OCI-LY3 (cell line): ENCODE measurements at regions not wholly inside any gene's neighbourhood (a gene's known extent, or its start where the extent isn't known, plus 50 kb on each side); places are given as distances from the start of the nearest gene placed in this dataset.

Experiments used
- H2AFZ ChIP-seq: fragments of 200-600, 300-600 bp; shearing (Covaris generic); 2 replicates; pipeline ENCODE4 v1.6.0; 2014; ENCODE audit warnings: antibody characterized with exemption, low read depth, low read length
- H3K27ac ChIP-seq: fragments of 200-600, 300-600 bp; sonication (generic); 2 replicates; pipeline ENCODE4 v1.5.1; 2014; ENCODE audit warnings: mild to moderate bottlenecking, low read length, moderate library complexity, mixed read lengths
- H3K27me3 ChIP-seq: fragments of 200-600, 300-600 bp; sonication (generic); 2 replicates; pipeline ENCODE4 v1.6.1; 2014; ENCODE audit warnings: low read depth, low read length, mixed read lengths
- H3K36me3 ChIP-seq: fragments of 200-600, 300-600 bp; sonication (generic); replicated peaks from 2 replicates; pipeline ENCODE3; 2014; ENCODE audit warnings: low read depth, low read length, mixed read lengths
- H3K4me1 ChIP-seq: fragments of 300-600, 200-600 bp; sonication (generic); 2 replicates; pipeline ENCODE4 v1.6.1; 2014; ENCODE audit warnings: low read length, mixed read lengths
- H3K4me2 ChIP-seq: fragments of 200-600, 300-600 bp; sonication (generic); 2 replicates; pipeline ENCODE4 v1.6.1; 2014; ENCODE audit warnings: low read length, mixed read lengths
- H3K4me3 ChIP-seq: fragments of 300-600, 200-600 bp; sonication (generic); 2 replicates; pipeline ENCODE4 v1.5.1; 2014; ENCODE audit warnings: antibody characterized with exemption, mild to moderate bottlenecking, low read length, moderate library complexity
- H3K79me2 ChIP-seq: fragments of 300-600, 200-600 bp; shearing (Covaris generic); 2 replicates; pipeline ENCODE4 v1.6.1; 2014; ENCODE audit warnings: mild to moderate bottlenecking, low read length, mixed read lengths
- H3K9ac ChIP-seq: fragments of 300-600, 200-600 bp; shearing (Covaris generic); 2 replicates; pipeline ENCODE4 v1.6.0; 2014; ENCODE audit warnings: mild to moderate bottlenecking, low read length, moderate library complexity
- H3K9me3 ChIP-seq: fragments of 200-600, 300-600 bp; shearing (Covaris generic); 2 replicates; pipeline ENCODE4 v1.6.1; 2014; ENCODE audit warnings: low read length, mixed read lengths; ENCODE audit not compliant: insufficient read depth
- H4K20me1 ChIP-seq: fragments of 200-600, 300-600 bp; sonication (generic); 2 replicates; pipeline ENCODE4 v1.6.1; 2016; ENCODE audit warnings: low read length, mixed read lengths; ENCODE audit not compliant: insufficient read depth
- EZH2phosphoT487 ChIP-seq: fragments of 200-600 bp; shearing (Covaris generic); IDR thresholded peaks from 2 replicates; pipeline ENCODE4 v1.6.1; 2018; ENCODE audit warnings: antibody characterized with exemption, mixed run types, low read depth
- TF ChIP-seq, protein P1 (sequence below): fragments of 200-600, 300-600 bp; sonication (generic); IDR thresholded peaks from 2 replicates; pipeline ENCODE4 v1.5.1; 2014; ENCODE audit warnings: antibody characterized with exemption, low read length, low read depth

DNA sequence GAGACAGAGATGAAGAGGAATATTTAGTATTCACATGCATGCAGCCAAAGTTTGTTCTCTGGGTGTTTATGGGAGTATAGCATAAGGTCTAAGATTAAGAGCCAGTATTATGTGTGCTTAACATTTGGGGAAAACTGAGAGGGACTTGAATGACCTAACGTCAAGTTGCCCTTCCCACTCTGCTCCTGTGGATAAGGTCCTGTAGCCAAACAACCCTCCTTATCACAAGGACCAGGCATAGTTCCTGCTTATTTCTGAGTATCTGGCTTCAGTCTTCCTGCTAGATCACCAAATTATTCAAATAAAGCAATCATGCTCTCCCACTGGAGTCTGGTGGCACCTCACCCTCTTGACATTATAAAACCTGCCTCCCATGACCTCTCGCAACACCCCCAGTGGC lies 137.9 kb upstream of the SEMA3E start:
- no peaks in the 10 kb centered on the region for H3K27me3 ChIP-seq
- TF ChIP-seq, protein P1, sequence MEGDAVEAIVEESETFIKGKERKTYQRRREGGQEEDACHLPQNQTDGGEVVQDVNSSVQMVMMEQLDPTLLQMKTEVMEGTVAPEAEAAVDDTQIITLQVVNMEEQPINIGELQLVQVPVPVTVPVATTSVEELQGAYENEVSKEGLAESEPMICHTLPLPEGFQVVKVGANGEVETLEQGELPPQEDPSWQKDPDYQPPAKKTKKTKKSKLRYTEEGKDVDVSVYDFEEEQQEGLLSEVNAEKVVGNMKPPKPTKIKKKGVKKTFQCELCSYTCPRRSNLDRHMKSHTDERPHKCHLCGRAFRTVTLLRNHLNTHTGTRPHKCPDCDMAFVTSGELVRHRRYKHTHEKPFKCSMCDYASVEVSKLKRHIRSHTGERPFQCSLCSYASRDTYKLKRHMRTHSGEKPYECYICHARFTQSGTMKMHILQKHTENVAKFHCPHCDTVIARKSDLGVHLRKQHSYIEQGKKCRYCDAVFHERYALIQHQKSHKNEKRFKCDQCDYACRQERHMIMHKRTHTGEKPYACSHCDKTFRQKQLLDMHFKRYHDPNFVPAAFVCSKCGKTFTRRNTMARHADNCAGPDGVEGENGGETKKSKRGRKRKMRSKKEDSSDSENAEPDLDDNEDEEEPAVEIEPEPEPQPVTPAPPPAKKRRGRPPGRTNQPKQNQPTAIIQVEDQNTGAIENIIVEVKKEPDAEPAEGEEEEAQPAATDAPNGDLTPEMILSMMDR, result no peak
- no peak for TF ChIP-seq EZH2phosphoT487
- H3K9ac ChIP-seq, result no peak overlapping the region

DNA sequence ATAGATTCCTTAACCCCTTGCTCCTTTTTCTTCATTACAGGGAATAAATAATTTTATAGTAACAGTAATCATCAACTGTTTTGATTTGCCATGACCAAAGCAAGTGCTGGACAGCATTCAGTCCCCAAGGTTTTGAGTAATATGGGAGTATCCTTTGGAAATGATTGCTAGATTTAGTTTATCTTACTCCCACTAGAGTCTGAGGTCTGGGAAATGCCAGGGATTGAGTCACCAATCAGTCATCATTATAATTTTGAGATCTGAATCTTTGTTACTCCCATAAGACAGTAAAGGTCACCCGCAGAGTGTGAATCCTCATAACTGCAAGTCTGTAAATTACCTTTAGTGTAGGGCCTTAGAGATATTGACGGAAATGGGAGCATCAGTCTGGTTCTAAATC lies 133.7 kb upstream of the SEMA3E start:
- Histone ChIP-seq H4K20me1 (no peaks in the 10 kb centered on the region), H3K27me3 (no peaks in the 10 kb centered on the region), H3K27ac (no peak overlapping the region), H3K4me1 (no peaks in the 10 kb centered on the region), H3K9ac (no peak overlapping the region), H3K4me3 (no peak overlapping the region), H3K9me3 (no peaks in the 10 kb centered on the region), H3K4me2 (no peak overlapping the region), H3K36me3 (no peaks in the 10 kb centered on the region), H2AFZ (no peak overlapping the region), H3K79me2 (no peaks in the 10 kb centered on the region)
- TF ChIP-seq EZH2phosphoT487, result no peak
- TF ChIP-seq, protein P1, result no peak

More for the DNA sequence above, 137.9 kb upstream of the SEMA3E start:
- no peak overlapping the region for H3K4me3 ChIP-seq
- H3K36me3 ChIP-seq, result no peaks in the 10 kb centered on the region
- H4K20me1 ChIP-seq, result no peaks in the 10 kb centered on the region
- H3K4me1 ChIP-seq, result peaks cover 2% of the 10 kb centered on the region
- H3K4me2 ChIP-seq, result no peak overlapping the region
- H2AFZ ChIP-seq, result no peak overlapping the region
- H3K27ac ChIP-seq, result no peak overlapping the region
- no peaks in the 10 kb centered on the region for H3K9me3 ChIP-seq
- no peaks in the 10 kb centered on the region for H3K79me2 ChIP-seq

DNA sequence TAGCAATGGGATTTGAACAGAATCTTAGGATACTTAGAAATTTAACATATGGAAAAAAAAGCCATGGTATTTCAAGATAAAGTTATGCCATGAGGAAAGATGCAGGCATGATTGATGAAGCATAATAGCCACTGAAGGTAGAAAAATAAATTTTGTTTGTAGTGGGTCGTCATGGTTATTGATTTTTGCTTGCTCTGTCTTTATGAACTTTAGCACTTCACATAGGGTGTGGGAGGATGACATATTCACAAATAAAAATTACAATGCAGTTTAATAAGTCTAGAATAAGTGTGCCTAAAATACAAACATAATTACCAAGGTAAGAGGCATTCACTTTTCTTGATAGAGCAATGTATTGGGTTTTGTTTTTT lies 129.1 kb upstream of the SEMA3E start:
- no peak overlapping the region for H3K4me3 ChIP-seq

DNA sequence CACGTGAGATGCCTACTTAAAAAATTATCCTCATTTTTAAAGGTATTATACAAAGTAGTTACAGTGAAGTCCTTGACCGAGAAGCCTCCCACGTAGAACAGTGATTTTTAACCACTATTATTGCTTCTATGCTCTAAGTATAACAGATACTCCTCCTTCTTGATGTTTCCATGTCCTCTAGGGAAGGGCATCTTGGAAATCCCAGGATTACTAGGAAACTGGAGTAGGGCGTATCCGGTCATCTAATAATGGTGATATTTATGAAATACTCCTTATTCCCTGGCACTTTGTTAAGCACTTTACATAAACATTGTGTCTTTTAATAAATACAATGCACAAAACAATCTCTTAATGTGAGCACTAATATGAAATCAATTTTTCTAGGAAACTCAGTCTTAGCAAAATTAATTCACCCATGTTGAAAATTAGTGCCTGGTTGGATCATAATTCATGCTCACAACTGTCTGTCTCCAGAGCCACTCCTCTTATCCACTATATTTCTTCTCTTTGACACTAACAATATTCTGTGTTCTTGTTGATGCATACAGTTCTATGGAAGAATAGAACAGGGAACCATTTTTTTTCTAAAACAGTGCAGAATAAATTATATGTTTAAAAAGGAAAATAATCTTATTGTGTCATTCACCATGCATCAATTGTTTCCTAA lies 128.6 kb upstream of the SEMA3E start:
- Histone ChIP-seq H3K9me3 (no peaks in the 10 kb centered on the region), H3K9ac (no peak overlapping the region), H3K27ac (no peak overlapping the region), H3K36me3 (no peaks in the 10 kb centered on the region), H3K79me2 (no peaks in the 10 kb centered on the region), H3K4me2 (no peak overlapping the region), H3K4me3 (no peak overlapping the region), H4K20me1 (no peaks in the 10 kb centered on the region), H3K27me3 (no peaks in the 10 kb centered on the region), H3K4me1 (no peaks in the 10 kb centered on the region), H2AFZ (no peak overlapping the region)
- TF ChIP-seq EZH2phosphoT487, result no peak
- TF ChIP-seq, protein P1, result no peak

More for the DNA sequence above, 129.1 kb upstream of the SEMA3E start:
- no peaks in the 10 kb centered on the region for H3K79me2 ChIP-seq
- no peak overlapping the region for H3K9ac ChIP-seq
- H3K36me3 ChIP-seq, result no peaks in the 10 kb centered on the region
- no peaks in the 10 kb centered on the region for H3K9me3 ChIP-seq
- H3K4me1 ChIP-seq, result no peaks in the 10 kb centered on the region
- no peaks in the 10 kb centered on the region for H4K20me1 ChIP-seq
- no peaks in the 10 kb centered on the region for H3K27me3 ChIP-seq
- no peak overlapping the region for H2AFZ ChIP-seq
- no peak overlapping the region for H3K27ac ChIP-seq
- TF ChIP-seq, protein P1, result no peak
- no peak for TF ChIP-seq EZH2phosphoT487
- no peak overlapping the region for H3K4me2 ChIP-seq
